ENCODE measurements at regions not wholly inside any gene's neighbourhood (a gene's known extent, or its start where the extent isn't known, plus 50 kb on each side); places are given as distances from the start of the nearest gene placed in this dataset.

- ChIA-PET RAD21 (ENCODE audit: low non-redundant PET in 1 of 2, low total read pairs in 2 of 2, uncharacterized antibody in 2 of 2, unreplicated experiment in 2 of 2) (no interaction called here), CTCF (no interaction called here), POLR2A (no interaction called here)
- Histone ChIP-seq H3K79me2 (ENCODE audit: insufficient read depth, low read length) (no peaks in the 10 kb centered on the region), H3K4me1 (ENCODE audit: control insufficient read depth in 1 of 2, insufficient read depth in 2 of 2, low read length in 2 of 2) (no peaks in the 10 kb centered on the region), H2AFZ (ENCODE audit: low read depth, low read length, poor library complexity, severe bottlenecking) (no peak overlapping the region), H3K9me2 (ENCODE audit: insufficient read depth) (no peaks in the 10 kb centered on the region), H3K4me3 (replicated peaks in 1 of 2; ENCODE audit: low read depth in 1 of 2, low read length in 2 of 2) (no peak overlapping the region), H3K4me2 (ENCODE audit: low read length) (no peak overlapping the region), H3K9me3 (ENCODE audit: control insufficient read depth in 1 of 2, insufficient read depth in 1 of 2, low read depth in 1 of 2, low read length in 2 of 2) (no peaks in the 10 kb centered on the region), H3K27ac (ENCODE audit: low read depth, low read length) (no peak overlapping the region), H3K9ac (ENCODE audit: low read length) (no peak overlapping the region), H4K20me1 (ENCODE audit: insufficient read depth) (no peaks in the 10 kb centered on the region), H3K27me3 (ENCODE audit: insufficient read depth, low read length) (peaks cover 46% of the 10 kb centered on the region), H3K36me3 (ENCODE audit: control insufficient read depth in 1 of 2, insufficient read depth in 2 of 2, low read length in 2 of 2) (no peaks in the 10 kb centered on the region)
- DNase-seq (ENCODE audit: low read depth, low spot score) (no peak), ATAC-seq (peak; percentile 75)
- no TSS peak for BruUV-seq (replicated peaks)
- TF ChIP-seq TCF7L2 (IDR thresholded peaks at IDR 0.05; ENCODE audit: borderline replicate concordance, extremely low read depth, insufficient read depth, insufficient read length) (no peak), CEBPB (IDR thresholded peaks at IDR 0.05; ENCODE audit: low read depth) (no peak), CTCF (IDR thresholded peaks at IDR 0.05 in 2 of 3, conservative IDR thresholded peaks at IDR 0.05 in 1 of 3; ENCODE audit: borderline replicate concordance in 1 of 3, insufficient read depth in 1 of 3, low read depth in 2 of 3, low read length in 2 of 3) (peak in 2 of 3 experiments; percentile 16 to 22; a peak in 1 of 6 replicates), EGR1 (IDR thresholded peaks at IDR 0.05; ENCODE audit: low read depth) (no peak), FOSL1 (IDR thresholded peaks at IDR 0.05; ENCODE audit: low read depth) (no peak), EZH2phosphoT487 (IDR thresholded peaks at IDR 0.05; ENCODE audit: borderline replicate concordance) (no peak), MAX (IDR thresholded peaks at IDR 0.05) (no peak), RAD21 (IDR thresholded peaks at IDR 0.05; ENCODE audit: low read depth) (0 out of 2 replicates have a peak, but pooled peaks have one; percentile 3), ZBTB33 (IDR thresholded peaks at IDR 0.05; ENCODE audit: extremely low read depth, insufficient replicate concordance, low read length) (no peak)
- intact Hi-C loops (cut with micrococcal nuclease) = no loop called here
These were observed 50.0 kb upstream of the KCNMA1 start for GRCh38 chr10:77687621-77688020.
